ENCODE measurements at regions not wholly inside any gene's neighbourhood (a gene's known extent, or its start where the extent isn't known, plus 50 kb on each side); places are given as distances from the start of the nearest gene placed in this dataset.

DNA sequence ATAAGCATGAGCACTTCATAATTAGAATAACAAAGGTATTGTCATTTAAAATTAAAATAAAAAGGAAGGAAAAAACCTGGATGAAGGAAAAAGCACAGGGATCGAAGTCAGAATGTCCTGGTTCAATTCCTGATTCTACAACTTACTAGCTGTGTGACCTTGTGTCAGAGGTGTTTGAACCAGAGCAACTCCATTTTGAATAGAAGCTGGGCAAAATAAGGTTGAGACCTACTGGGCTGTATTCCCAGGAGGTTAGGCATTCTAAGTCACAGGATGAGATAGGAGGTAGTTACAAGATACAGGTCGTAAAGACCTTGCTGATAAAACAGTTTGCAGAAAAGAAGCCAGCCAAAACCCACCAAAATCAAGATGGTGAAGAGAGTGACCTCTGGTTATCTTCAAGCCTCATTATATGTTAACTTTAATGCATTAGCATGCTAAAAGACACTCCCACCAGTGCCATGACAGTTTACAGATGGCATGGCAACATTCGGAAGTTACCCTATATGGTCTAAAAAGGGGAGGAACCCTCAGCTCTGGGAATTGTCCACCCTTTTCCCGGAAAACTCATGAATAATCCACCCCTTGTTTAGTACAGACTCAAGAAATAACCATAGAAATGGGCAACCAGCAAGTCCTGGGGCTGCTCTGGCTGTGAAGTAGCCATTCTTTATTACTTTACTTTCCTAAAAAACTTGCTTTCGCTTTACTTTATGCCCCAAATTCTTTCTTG, 412.7 kb downstream of the PIK3R1 start:
- no peak for TF ChIP-seq POLR2A (IDR thresholded peaks at IDR 0.05; ENCODE audit: extremely low read depth, insufficient read length)
- no peak for TF ChIP-seq MYC (IDR thresholded peaks at IDR 0.05; ENCODE audit: low read depth, low read length)
- TF ChIP-seq, protein P1, sequence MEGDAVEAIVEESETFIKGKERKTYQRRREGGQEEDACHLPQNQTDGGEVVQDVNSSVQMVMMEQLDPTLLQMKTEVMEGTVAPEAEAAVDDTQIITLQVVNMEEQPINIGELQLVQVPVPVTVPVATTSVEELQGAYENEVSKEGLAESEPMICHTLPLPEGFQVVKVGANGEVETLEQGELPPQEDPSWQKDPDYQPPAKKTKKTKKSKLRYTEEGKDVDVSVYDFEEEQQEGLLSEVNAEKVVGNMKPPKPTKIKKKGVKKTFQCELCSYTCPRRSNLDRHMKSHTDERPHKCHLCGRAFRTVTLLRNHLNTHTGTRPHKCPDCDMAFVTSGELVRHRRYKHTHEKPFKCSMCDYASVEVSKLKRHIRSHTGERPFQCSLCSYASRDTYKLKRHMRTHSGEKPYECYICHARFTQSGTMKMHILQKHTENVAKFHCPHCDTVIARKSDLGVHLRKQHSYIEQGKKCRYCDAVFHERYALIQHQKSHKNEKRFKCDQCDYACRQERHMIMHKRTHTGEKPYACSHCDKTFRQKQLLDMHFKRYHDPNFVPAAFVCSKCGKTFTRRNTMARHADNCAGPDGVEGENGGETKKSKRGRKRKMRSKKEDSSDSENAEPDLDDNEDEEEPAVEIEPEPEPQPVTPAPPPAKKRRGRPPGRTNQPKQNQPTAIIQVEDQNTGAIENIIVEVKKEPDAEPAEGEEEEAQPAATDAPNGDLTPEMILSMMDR (IDR thresholded peaks at IDR 0.05; ENCODE audit: low read depth, low read length) = no peak
- TF ChIP-seq, protein P2, sequence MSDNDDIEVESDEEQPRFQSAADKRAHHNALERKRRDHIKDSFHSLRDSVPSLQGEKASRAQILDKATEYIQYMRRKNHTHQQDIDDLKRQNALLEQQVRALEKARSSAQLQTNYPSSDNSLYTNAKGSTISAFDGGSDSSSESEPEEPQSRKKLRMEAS (IDR thresholded peaks at IDR 0.05; ENCODE audit: low read depth, low read length) = no peak
